ENCODE measurements at regions not wholly inside any gene's neighbourhood (a gene's known extent, or its start where the extent isn't known, plus 50 kb on each side); places are given as distances from the start of the nearest gene placed in this dataset.

GRCh38 chr7:67854221-67855178 lies 857.9 kb downstream of the TYW1 start:
- Histone ChIP-seq H3K9me3 (ENCODE audit: control insufficient read depth, low read length) (no peaks in the 10 kb centered on the region), H3K4me1 (ENCODE audit: control insufficient read depth, insufficient read depth, low read length, poor library complexity, severe bottlenecking) (no peaks in the 10 kb centered on the region), H3K27ac (ENCODE audit: insufficient read depth, low read length, poor library complexity, severe bottlenecking) (no peak overlapping the region), H3K27me3 (replicated peaks; ENCODE audit: control insufficient read depth, insufficient read depth, low read length, poor library complexity, severe bottlenecking) (no peaks in the 10 kb centered on the region), H3K36me3 (ENCODE audit: control insufficient read depth, insufficient read depth, low read length) (no peaks in the 10 kb centered on the region), H3K4me3 (ENCODE audit: insufficient read depth, low read depth, low read length, poor library complexity, severe bottlenecking) (no peak overlapping the region)
- no peak for DNase-seq

DNA sequence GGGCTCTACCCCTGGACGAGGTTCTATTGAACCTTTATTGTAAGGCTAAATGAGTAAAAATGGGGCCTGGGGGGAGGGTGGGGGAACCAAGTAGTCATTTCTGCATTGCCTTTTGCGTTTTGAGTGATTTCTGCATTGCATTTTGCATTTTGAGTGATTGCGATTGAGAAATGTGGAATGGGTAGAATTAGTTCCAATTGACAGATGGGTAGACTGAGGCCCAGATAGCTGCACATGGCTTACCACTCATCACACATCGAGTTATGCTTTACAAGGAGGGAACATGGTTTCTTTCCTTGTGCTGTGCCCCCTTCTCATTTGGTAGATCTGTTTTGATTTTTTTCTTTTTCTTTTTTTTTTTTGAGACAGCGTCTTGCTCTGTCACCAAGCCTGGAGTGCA lies 858.7 kb downstream of the TYW1 start:
- H3K27ac ChIP-seq (ENCODE audit: insufficient read depth, low read length, poor library complexity, severe bottlenecking) = no peak overlapping the region
- DNase-seq = no peak
- no peaks in the 10 kb centered on the region for H3K36me3 ChIP-seq (ENCODE audit: control insufficient read depth, insufficient read depth, low read length)
- no peaks in the 10 kb centered on the region for H3K4me1 ChIP-seq (ENCODE audit: control insufficient read depth, insufficient read depth, low read length, poor library complexity, severe bottlenecking)
- no peak overlapping the region for H3K4me3 ChIP-seq (ENCODE audit: insufficient read depth, low read depth, low read length, poor library complexity, severe bottlenecking)
- H3K9me3 ChIP-seq (ENCODE audit: control insufficient read depth, low read length) = no peaks in the 10 kb centered on the region
- no peaks in the 10 kb centered on the region for H3K27me3 ChIP-seq (replicated peaks; ENCODE audit: control insufficient read depth, insufficient read depth, low read length, poor library complexity, severe bottlenecking)

DNA sequence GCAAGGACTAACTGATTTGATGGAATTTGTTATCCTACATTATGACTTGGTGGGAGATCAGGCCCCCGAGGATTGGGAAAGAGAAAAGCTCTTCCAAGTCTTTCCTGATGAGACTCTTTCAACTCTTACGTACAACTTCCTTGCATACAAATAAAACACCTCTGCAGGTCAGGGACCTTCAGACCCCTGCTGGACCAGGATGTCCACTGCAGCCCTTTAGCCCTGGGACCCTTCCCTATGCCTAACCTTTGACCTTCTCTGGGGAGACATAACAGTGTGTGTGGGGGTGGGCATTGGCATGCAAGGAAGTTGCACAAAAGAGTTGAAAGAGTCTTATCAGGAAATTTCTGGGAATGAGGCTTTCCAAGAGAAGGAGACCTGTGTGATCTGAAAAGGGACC lies 859.4 kb downstream of the TYW1 start:
- H3K27me3 ChIP-seq (replicated peaks; ENCODE audit: control insufficient read depth, insufficient read depth, low read length, poor library complexity, severe bottlenecking) = no peaks in the 10 kb centered on the region
- no peaks in the 10 kb centered on the region for H3K4me1 ChIP-seq (ENCODE audit: control insufficient read depth, insufficient read depth, low read length, poor library complexity, severe bottlenecking)
- H3K36me3 ChIP-seq (ENCODE audit: control insufficient read depth, insufficient read depth, low read length) = no peaks in the 10 kb centered on the region
- no peak overlapping the region for H3K27ac ChIP-seq (ENCODE audit: insufficient read depth, low read length, poor library complexity, severe bottlenecking)
- no peak overlapping the region for H3K4me3 ChIP-seq (ENCODE audit: insufficient read depth, low read depth, low read length, poor library complexity, severe bottlenecking)
- DNase-seq = no peak
- no peaks in the 10 kb centered on the region for H3K9me3 ChIP-seq (ENCODE audit: control insufficient read depth, low read length)

- no peaks in the 10 kb centered on the region for H3K27me3 ChIP-seq (replicated peaks; ENCODE audit: control insufficient read depth, insufficient read depth, low read length, poor library complexity, severe bottlenecking)
- H3K27ac ChIP-seq (ENCODE audit: insufficient read depth, low read length, poor library complexity, severe bottlenecking) = no peak overlapping the region
- H3K4me1 ChIP-seq (ENCODE audit: control insufficient read depth, insufficient read depth, low read length, poor library complexity, severe bottlenecking) = no peaks in the 10 kb centered on the region
- no peak overlapping the region for H3K4me3 ChIP-seq (ENCODE audit: insufficient read depth, low read depth, low read length, poor library complexity, severe bottlenecking)
- H3K9me3 ChIP-seq (ENCODE audit: control insufficient read depth, low read length) = no peaks in the 10 kb centered on the region
- DNase-seq = no peak
- no peaks in the 10 kb centered on the region for H3K36me3 ChIP-seq (ENCODE audit: control insufficient read depth, insufficient read depth, low read length)
These were observed 861.1 kb downstream of the TYW1 start for GRCh38 chr7:67857698-67858097.

DNA sequence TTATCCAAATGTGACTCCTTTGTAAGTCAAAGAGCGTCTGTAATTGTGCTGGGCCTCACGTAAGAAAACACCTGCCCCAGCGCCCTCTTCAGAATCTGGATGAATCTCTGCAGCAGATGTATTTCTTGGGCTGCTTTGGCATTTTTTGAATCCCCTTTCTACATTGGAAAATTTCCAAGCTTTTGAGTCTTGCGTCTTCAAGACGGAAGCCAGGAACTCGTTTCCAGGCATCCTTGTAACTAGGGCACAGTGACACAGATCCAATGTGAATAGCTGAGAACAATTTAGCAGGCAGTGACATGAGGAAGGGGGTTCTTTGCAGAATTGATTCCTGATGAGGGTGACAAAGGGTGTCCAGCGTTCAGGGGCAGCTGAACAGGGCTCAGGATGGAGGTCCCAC lies 862.3 kb downstream of the TYW1 start:
- Histone ChIP-seq H3K4me1 (ENCODE audit: control insufficient read depth, insufficient read depth, low read length, poor library complexity, severe bottlenecking) (no peaks in the 10 kb centered on the region), H3K27ac (ENCODE audit: insufficient read depth, low read length, poor library complexity, severe bottlenecking) (no peak overlapping the region), H3K36me3 (ENCODE audit: control insufficient read depth, insufficient read depth, low read length) (no peaks in the 10 kb centered on the region), H3K4me3 (ENCODE audit: insufficient read depth, low read depth, low read length, poor library complexity, severe bottlenecking) (no peak overlapping the region), H3K9me3 (ENCODE audit: control insufficient read depth, low read length) (no peaks in the 10 kb centered on the region), H3K27me3 (replicated peaks; ENCODE audit: control insufficient read depth, insufficient read depth, low read length, poor library complexity, severe bottlenecking) (no peaks in the 10 kb centered on the region)
- DNase-seq = no peak

- H3K27ac ChIP-seq (ENCODE audit: insufficient read depth, low read length, poor library complexity, severe bottlenecking) = no peak overlapping the region
- H3K27me3 ChIP-seq (replicated peaks; ENCODE audit: control insufficient read depth, insufficient read depth, low read length, poor library complexity, severe bottlenecking) = no peaks in the 10 kb centered on the region
- no peaks in the 10 kb centered on the region for H3K9me3 ChIP-seq (ENCODE audit: control insufficient read depth, low read length)
- no peak overlapping the region for H3K4me3 ChIP-seq (ENCODE audit: insufficient read depth, low read depth, low read length, poor library complexity, severe bottlenecking)
- no peaks in the 10 kb centered on the region for H3K36me3 ChIP-seq (ENCODE audit: control insufficient read depth, insufficient read depth, low read length)
- H3K4me1 ChIP-seq (ENCODE audit: control insufficient read depth, insufficient read depth, low read length, poor library complexity, severe bottlenecking) = no peaks in the 10 kb centered on the region
- no peak for DNase-seq
These were observed 867.3 kb downstream of the TYW1 start for GRCh38 chr7:67863911-67864310.

DNA sequence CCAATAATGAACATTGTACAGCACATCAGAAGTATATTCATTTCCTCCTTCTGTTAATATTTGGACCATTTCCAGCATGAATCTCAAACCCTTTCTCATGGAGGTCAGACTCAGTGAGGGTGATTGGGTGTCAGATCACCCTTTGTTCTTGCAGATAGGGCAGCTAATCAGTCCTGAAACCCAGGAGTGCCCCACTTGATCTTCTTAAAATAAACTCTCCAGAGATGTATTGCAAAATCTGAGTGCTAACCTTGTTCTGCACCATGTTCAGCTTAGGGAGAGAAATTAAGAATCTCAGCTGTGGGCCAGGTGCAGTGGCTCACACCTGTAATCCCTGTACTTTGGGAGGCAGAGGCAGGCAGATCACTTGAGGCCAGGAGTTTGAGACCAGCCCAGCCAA lies 869.4 kb downstream of the TYW1 start:
- DNase-seq = no peak
- no peaks in the 10 kb centered on the region for H3K4me1 ChIP-seq (ENCODE audit: control insufficient read depth, insufficient read depth, low read length, poor library complexity, severe bottlenecking)

DNA sequence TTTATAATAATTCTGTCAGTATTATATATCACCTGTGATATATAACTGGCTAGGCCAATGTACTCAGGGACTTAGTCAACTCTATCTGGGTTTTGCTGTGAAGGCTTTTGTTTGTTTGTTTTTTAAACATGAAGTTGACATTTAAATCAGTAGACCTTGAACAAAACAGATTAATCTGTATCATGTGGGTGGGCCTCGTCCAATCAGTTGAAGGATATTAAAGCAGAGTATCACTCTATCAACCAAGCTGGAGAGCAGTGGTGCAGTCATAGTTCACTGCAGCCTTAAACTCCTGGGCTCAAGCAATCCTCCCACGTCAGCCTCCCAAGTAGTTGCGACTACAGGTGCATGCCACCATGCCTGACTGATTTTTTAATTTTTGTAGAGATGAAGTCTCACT lies 870.2 kb downstream of the TYW1 start:
- H3K4me3 ChIP-seq (ENCODE audit: insufficient read depth, low read depth, low read length, poor library complexity, severe bottlenecking) = no peak overlapping the region
- H3K4me1 ChIP-seq (ENCODE audit: control insufficient read depth, insufficient read depth, low read length, poor library complexity, severe bottlenecking) = no peaks in the 10 kb centered on the region
- no peaks in the 10 kb centered on the region for H3K36me3 ChIP-seq (ENCODE audit: control insufficient read depth, insufficient read depth, low read length)
- no peaks in the 10 kb centered on the region for H3K27me3 ChIP-seq (replicated peaks; ENCODE audit: control insufficient read depth, insufficient read depth, low read length, poor library complexity, severe bottlenecking)
- no peak overlapping the region for H3K27ac ChIP-seq (ENCODE audit: insufficient read depth, low read length, poor library complexity, severe bottlenecking)
- no peak for DNase-seq
- no peaks in the 10 kb centered on the region for H3K9me3 ChIP-seq (ENCODE audit: control insufficient read depth, low read length)

More for the DNA sequence above, 869.4 kb downstream of the TYW1 start:
- Histone ChIP-seq H3K4me3 (ENCODE audit: insufficient read depth, low read depth, low read length, poor library complexity, severe bottlenecking) (no peak overlapping the region), H3K36me3 (ENCODE audit: control insufficient read depth, insufficient read depth, low read length) (no peaks in the 10 kb centered on the region), H3K9me3 (ENCODE audit: control insufficient read depth, low read length) (no peaks in the 10 kb centered on the region), H3K27me3 (replicated peaks; ENCODE audit: control insufficient read depth, insufficient read depth, low read length, poor library complexity, severe bottlenecking) (no peaks in the 10 kb centered on the region), H3K27ac (ENCODE audit: insufficient read depth, low read length, poor library complexity, severe bottlenecking) (no peak overlapping the region)

DNA sequence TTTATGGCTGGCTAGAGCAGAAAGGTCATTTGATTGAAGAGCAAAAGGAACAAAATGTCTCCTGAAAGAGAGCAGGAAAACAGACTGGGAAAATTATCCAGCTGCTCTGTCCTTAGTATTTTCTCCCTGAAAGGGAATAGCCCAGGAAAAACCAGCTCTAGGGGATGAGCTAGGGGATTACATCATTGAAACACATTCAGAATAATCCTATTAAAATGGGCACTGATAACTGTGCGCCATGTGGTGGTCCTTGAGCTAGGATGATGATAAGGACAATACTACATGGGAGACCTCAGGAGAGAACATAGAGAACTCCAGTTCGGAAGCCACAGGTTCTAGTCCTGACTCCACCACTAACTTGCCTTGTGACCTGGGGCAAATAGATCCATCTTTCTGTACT lies 873.8 kb downstream of the TYW1 start:
- no peaks in the 10 kb centered on the region for H3K36me3 ChIP-seq (ENCODE audit: control insufficient read depth, insufficient read depth, low read length)
- H3K27me3 ChIP-seq (replicated peaks; ENCODE audit: control insufficient read depth, insufficient read depth, low read length, poor library complexity, severe bottlenecking) = no peaks in the 10 kb centered on the region
- H3K4me3 ChIP-seq (ENCODE audit: insufficient read depth, low read depth, low read length, poor library complexity, severe bottlenecking) = no peak overlapping the region
- no peaks in the 10 kb centered on the region for H3K4me1 ChIP-seq (ENCODE audit: control insufficient read depth, insufficient read depth, low read length, poor library complexity, severe bottlenecking)
- H3K9me3 ChIP-seq (ENCODE audit: control insufficient read depth, low read length) = no peaks in the 10 kb centered on the region
- H3K27ac ChIP-seq (ENCODE audit: insufficient read depth, low read length, poor library complexity, severe bottlenecking) = no peak overlapping the region
- no peak for DNase-seq

GRCh38 chr7:67875558-67875957 lies 878.9 kb downstream of the TYW1 start:
- H3K27ac ChIP-seq (ENCODE audit: insufficient read depth, low read length, poor library complexity, severe bottlenecking) = no peak overlapping the region
- H3K9me3 ChIP-seq (ENCODE audit: control insufficient read depth, low read length) = no peaks in the 10 kb centered on the region
- no peak for DNase-seq
- H3K27me3 ChIP-seq (replicated peaks; ENCODE audit: control insufficient read depth, insufficient read depth, low read length, poor library complexity, severe bottlenecking) = no peaks in the 10 kb centered on the region
- no peaks in the 10 kb centered on the region for H3K4me1 ChIP-seq (ENCODE audit: control insufficient read depth, insufficient read depth, low read length, poor library complexity, severe bottlenecking)
- H3K36me3 ChIP-seq (ENCODE audit: control insufficient read depth, insufficient read depth, low read length) = no peaks in the 10 kb centered on the region
- no peak overlapping the region for H3K4me3 ChIP-seq (ENCODE audit: insufficient read depth, low read depth, low read length, poor library complexity, severe bottlenecking)
